Activated CD8-positive, alpha-beta memory T cell treated with anti-CD3 and anti-CD28 coated beads, Interleukin-2, amount 50 U/mL, for 1 hour (primary cell): ENCODE measurements at regions not wholly inside any gene's neighbourhood (a gene's known extent, or its start where the extent isn't known, plus 50 kb on each side); places are given as distances from the start of the nearest gene placed in this dataset.

Source experiments
- DNase-seq: peaks from one replicate; pipeline ENCODE4 v3.0.0-alpha.2; 2020; ENCODE audit errors: extremely low read depth

DNA sequence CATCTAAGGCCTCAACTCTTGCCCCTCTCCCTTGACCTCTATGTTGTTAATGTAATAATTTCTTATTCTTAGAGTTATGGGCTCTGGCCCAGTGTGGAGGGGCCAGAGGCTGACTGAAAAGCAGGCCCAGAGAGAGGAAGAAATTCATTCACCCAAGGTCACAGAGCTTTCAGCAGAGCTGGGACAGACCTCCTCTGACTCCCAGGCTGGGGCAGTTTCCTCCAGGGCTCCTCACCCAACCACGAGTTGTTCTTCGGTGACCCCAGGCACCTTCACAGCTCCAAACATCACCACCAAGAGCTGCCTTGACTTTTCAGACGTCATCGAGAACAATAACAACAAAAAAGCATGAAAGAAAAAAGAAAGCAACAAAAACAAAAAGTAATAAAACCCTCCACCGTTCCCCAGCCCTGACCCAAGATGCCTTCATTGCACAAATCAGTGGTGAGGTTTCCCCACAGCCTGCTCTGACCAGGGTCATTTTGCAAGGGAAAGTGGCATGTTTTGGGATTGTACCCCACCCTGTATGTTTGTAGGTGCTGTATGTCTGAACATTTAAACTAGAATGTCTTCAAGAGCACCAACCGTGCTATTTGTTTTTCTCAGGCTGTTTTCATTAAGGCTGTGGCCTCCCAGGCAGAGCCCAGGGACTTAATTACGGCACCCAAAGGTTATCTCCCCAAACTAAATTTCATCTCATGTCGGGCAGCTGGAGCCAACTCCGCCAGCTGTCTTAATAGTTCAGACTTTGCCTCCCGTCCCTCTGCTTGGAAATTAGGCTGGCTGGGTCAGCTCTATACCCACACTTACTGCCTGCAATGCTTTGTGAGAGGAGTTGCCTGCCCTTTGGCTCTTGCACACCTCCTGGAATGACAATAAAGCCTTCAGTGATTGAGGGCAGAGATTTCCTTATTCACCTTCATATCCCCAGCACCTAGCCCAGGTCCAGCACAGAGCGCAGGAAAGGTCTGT is 173.8 kb downstream of the RPLP1 start:
- no peak for DNase-seq

DNA sequence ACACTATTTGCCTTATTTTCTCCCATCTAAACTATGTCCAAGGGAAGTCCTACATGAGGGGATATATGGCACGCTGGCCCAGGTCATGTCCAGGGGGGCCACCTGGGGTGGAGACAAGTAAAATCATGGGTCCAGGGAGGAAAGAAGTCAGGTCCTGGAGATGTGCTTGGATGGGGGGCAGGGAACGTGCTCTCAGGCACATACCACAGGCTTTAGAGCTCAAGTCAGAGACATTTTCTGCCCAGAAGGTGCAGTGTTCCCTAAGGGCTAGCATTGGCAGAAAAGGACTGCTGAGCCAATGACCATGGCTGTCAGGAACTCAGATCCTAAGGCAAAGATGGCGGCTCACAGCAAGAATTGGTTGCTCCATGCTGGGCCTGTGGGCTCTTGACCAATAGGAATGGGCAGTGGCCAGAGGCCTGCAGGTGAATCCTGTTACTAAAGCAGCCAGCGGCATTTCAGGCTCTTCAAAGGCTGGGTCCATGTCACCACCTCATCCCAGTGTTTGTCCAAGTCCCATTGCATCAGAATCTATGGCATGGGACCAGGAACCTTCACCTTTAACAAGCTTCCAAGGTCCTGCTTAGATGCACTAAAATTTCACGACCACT is 175.0 kb downstream of the RPLP1 start:
- no peak for DNase-seq

DNA sequence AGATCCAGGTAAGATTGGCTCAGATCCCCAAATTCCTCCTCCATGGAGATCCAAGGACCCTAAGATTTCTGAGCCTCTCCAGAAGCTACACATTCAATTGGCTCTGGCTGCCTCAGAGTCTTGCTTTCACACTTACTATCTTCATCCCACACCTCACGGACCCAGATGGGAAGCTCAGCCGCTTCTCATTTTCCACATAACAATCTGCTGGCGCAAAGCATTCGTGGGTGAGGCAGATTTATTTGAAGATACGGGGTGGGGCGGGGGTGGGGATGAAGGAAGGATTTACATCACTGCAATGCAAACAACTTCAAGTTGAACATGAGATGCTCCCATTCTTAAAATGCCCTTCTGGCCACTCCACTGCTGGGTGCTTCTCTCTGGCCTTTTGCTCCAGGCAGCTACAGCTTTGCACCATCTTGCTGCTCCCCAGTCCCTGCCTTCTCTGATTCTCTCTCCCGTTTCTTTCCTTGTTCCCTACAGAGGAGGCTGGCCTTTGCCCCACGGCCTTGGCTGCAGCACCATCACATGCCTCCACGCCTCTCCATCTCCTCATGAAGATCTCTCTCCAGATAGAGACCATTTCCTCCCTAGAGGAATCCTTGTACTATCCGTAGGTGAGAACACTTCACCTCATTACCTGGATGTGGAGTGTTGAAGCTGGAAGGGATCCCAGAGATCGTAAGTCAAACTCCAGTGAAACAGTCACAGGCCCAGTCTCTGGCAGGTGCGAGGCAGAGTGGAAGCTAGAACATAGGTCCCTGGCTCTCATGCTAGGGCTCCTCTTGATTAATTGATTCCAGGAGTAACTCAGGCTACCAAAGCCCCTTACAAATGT is 175.9 kb downstream of the RPLP1 start:
- DNase-seq, result no peak

DNA sequence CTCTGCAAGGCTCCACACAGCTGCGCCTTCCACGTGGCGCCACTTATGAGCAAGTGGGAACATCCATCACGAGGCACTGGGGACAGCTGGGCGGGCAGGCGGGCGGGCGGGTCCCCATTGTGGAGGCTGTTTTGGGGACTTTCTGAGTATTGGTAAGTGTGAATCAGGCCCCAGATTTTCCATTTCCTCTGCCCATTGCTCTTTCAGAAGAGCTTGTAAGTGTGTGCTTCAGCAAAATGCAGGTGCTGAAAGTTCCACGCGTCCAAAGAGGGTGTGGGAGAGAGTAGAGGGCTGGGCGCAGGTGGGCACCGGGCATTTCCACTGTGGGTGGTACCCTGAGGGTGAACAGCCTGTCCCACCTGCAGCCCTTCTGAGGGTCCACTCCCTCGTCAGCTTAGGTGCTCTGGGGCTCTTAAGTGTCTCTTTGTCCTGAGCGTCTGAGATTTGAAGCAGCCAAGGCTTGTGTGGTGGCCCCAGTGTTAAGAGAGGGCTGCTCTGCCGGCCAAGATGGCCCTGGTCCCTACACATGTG is 177.1 kb downstream of the RPLP1 start:
- DNase-seq, result no peak

DNA sequence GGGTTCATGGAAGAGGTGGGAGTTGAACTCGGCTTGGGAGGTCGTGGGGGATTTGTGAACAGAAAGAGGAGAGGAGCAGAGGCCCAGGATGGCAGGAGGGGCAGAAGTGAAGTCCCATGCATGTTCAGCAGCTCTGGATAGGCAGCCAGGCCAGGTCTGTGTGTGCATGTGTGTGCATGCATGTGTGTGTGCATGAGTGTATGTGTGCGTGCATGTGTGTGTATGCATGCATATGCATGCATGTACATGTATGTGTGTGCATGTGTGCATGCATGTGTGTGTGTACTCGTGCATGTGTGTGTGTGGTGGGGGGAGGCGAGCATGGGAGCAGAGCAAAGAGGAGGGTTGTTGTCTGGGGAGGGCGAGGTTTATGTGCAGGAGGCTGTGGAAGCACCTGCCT is 178.4 kb downstream of the RPLP1 start:
- DNase-seq, result no peak

DNA sequence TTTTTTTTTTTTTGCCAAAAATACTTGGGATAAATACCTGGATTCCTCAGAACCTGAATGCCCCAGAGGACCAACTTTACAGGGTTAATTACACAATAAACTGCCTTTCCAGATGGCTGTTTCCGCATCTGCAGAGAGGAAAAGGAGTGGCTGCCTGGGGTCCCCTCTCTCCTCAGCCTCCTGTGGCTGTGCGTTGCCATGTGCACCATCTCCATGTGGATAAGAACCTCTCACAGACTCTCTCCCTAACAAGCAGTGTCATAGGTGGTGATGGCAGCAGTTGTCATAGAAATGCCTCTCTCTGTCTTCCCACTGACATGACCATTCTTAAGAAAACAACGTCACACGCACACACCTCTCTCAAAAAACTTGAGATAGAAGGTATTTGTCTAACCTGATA is 179.4 kb downstream of the RPLP1 start:
- DNase-seq, result no peak

DNA sequence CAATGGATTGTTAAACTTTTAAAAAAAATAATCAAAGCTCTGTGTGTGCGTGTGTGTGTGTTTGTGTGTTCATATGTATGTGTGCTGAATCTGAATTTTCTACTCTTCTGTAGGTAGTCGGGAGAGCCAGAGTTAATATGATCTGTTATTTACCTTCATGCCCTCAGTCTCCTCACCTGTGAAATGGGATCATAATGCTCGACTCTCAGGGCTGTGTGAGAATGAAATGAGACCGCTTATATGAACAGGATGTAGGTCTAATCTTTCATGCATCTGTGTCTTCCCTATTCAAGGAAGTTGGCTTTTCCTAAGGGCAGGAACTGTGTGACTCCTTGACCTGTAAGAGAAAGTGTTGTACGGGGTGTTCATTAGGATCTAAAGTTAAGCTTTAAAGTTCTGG is 182.2 kb downstream of the RPLP1 start:
- DNase-seq, result no peak

DNA sequence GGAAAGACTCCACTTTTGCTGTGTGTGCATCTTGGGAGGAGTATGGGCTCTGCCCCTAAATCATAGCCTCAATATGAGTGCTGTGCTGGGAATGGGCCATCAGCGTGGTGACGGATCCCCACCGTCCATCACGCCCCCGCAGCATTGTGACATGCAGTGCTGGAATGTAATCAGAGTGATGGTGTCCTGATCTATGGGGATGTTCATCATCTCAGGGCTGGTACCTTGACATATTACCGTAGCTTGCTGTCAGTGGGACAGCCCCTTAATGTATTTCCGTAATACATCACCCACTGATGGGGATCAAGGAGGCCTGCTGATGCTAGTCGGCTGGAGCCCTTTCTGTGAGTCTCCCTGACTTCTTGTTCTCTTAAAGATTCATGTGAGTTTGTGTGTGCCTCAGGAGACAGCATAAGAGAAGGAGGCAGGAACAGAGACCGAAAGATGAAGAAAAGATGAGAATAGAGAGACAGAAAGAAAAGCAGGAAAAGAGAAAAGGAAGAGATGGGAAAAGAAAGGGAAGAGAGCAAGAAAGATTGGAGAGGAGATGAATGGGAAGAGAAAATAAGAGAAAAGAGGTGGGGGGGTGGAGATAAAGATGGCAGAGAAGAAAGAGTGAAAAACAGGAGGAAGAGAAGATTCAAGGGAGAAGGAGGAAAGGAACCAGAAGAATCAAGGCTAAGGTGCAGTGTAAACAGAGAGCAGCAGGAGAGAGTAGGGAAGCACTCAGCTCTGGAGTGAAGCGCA is 183.7 kb downstream of the RPLP1 start:
- DNase-seq, result no peak

DNA sequence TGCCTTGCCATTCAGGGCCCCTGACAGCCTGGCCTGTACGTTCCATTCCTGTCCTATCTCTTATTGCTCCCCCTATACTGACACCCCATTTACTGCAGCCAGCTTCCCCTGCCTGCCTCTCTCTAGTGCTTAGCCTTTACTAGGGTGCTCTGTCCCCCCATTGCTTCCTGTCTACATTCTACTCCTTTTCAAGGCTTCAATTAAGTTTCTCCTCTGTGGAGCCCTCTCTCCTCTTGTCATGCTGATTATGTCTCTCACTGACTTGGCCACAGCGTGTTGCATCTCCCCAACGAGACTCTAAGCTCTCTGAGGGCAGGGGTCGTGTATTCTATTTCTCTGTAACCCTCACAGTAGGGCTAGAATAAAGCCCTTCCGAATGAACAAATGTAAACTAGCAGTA is 185.2 kb downstream of the RPLP1 start:
- DNase-seq, result no peak

DNA sequence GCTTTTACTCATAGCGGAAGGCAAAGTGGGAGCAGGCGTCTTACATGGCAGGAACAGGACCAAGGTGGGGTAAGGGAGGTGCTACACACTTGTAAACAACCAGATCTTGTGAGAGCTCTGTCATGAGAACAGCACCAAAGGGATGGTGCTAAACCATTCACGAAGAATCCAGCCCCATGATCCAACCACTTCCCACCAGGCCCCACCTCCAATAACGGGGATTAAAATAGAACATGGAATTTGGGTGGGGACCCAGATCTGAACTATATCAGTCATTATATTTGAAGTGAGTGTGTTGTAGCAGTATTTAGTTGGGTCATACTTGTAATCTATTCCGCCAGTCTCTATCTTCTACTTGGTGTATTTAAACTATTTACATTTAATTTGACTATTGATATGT is 190.9 kb downstream of the RPLP1 start:
- no peak for DNase-seq

DNA sequence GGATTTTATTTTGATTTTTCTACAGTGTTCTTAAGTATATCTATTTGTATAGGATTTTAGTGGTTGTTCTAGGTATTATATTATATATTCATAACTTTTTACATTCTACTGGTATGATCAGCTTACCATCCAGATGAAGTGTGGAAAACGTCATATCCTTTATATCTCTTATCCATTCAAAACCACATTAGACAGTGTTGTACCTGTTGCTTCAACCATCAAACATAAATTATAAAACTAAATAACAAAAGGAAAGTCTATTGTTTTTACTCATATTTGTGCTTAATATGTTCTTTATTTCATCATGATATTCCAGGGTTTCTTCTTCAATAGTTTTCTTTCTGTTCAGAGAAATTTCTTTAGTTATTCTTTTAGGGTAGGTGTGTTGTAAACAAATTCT is 191.4 kb downstream of the RPLP1 start:
- DNase-seq, result no peak

DNA sequence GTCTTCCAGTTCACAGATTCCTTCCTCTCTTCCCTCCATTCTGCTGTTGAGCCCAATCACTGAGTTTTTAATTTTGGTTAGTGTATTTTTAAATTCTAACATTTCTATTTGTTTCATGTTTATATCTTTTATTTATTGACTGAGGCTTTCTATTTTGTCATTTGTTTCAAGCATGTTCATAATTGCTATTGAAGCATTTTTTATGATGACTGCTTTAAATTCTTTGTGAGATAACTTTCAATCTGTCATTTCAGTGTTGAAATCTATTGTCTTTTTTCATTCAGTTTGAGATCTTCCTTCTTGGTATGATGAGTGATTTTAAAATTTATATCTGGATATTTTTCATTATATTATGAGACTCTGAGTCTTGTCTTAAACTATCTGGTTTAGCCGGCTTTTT is 192.3 kb downstream of the RPLP1 start:
- no peak for DNase-seq

DNA sequence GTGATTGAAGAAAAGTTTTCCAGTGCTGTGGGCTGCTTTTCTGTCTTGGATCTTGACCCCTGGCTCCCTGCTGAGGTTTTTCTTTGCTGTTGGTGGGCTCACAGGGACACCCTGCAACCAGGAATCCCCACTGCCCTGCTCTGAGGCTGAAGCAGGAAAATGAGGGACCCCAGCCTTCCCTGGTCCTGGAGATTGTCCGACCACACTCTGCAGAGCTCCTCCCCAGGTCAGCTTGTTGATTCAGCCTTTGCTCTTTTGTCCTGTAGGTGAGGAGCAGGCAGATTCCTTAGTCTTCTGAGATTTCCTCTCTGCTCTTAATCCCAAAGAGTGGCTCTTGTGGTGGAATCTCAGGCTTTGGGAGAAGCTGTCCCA is 194.5 kb downstream of the RPLP1 start:
- no peak for DNase-seq

DNA sequence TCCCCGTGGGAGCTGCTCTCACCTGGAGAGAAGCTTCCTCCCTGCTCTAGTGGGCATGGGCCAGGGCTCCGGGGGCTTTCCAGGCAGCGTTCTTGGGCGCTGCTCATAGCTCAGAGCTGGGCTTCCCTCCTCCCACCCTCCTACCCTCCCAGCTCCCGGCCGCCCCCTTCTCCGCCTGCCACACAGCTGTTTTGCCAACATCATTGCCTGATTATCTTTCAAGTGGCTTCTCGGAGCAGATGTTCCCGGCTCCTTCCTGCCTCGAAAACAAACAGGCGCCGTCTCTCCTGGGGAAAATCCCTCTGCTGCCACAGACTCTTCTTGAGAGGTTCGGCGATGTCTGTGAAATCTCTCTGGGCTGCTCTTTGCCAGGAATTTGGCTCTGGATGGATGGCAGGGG is 195.6 kb downstream of the RPLP1 start:
- no peak for DNase-seq

DNA sequence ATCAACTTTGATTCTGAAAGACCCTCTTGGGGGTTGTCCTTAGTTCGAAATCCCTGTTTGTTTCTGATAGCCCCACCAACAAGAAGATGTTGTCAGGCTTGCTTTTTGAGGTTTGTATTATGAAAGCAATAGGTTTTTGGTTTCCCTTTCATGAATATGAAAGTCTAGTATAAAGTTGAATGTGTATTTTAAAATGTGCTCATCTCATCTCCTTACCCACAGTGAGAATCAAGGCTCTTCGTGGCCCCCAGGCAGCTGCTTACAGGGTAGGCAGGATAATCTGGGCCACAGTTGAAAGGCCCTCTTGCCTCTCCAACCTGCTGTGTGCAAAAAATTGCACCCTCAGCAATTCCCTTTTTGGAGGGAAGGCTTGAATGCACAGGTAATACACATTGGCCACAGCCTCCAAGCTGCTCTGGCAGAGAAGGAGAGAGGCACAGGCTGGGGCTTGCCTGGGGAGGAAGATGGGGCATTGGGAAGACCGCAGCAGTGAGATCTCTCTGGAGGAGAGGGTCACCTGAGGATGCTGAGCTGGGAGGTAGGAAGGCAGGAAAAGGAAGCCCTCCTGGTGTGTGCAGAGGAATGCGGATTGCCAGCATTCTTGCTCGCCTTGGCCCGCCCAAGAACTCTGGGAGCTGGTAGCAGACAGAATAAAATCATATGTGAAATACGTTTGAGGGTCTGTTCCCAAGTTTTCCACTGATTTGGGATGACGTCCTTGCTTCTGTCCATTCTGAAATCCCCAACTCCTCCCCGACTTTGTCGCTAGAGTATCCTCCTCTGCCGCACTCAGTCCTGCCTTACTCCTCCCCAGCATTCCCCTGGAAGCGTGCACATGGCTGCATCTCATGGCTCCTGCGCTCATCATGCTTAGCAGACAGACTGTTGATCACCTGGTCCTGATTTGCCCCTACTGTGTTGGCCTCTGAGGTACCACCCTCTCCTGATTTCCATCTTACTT is 196.4 kb downstream of the RPLP1 start:
- no peak for DNase-seq

DNA sequence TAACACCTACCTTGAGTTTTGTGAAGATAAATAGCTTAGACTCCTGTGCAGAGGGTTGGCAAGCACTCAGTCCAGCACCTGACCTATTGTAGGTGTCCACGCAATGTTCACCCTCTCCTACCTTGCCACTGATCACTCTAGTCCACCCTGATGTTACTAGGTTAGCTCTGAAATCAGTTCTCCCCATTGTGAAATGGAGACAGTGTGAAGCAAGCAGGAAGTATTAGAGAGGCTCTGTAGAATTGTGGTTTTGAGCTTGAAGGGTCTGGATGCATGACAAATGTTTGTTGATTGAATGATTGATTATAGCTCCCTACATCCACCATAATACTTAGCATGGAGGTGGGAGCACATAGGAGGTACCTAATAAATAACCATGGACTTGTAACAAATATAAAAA is 199.7 kb downstream of the RPLP1 start:
- no peak for DNase-seq

DNA sequence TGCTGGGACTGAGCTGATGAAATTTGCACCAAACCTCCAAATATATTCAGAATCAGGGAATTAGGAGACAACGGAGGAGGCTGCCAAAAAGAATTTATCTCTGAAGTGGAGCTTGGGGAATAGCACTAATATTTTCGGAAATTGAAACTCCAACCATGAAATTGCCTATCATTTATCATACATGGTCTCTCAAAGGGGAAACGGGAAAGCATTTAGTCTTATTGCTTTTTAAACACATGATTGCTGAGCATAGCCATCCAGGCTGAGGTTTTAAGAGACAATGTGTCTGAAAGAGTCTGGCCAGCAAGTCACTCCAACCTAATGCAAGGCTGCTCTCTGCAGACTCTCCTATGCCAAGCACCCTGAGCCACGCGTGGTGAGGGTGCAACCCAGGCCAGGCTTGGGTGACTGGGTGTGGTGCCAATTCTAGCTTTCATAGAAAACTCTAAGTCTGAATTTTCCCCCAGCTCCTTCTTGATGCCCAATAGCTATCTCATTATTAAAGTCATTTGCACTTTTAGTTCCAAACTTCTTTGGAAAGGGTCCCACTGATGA is 200.2 kb downstream of the RPLP1 start:
- DNase-seq, result no peak

DNA sequence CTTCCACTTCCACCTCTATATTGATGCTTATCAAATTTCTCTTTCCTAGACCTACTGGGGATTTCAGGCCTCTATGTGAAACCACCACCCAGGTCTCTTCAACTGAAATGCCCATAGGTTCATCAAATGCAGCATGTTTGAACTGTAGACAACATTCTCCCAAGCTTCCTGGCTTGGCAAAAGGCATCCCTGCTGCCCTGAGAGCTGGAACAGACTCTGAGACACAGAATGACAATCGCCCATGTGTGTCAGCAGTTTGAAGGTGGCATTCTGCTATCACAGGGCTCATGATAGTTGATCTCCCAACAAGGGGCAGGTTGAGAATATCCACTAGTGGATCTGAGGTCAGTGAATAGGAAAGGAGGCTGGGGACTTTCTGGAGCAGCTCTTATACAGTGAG is 200.7 kb downstream of the RPLP1 start:
- DNase-seq, result no peak

DNA sequence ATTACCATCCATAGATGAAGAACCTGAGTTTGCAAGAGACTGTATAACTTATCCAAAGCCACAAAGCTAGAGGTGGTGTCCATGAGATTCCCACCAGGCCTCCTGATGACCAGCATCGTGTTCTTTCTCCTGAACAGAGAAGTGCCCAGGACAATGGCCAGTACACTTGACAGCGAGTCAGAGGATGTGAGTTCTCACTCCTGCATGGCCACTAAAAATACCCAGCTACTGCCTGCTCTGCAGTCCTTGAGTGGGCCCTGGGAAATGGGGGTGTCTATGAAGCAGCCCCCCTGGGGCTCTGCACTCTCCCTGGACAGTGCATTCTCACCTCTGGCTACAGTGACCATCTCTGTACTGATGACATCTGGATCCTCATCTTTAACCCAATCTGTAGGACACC is 201.2 kb downstream of the RPLP1 start:
- no peak for DNase-seq
